Neural cell (in vitro differentiated cells): ENCODE measurements at regions not wholly inside any gene's neighbourhood (a gene's known extent, or its start where the extent isn't known, plus 50 kb on each side); places are given as distances from the start of the nearest gene placed in this dataset.

ENCODE experiments used
- H2AFZ ChIP-seq: fragments of 200-600, 300-800 bp; sonication (generic), shearing (Covaris generic); 2 replicates; pipeline ENCODE4 v1.6.0; 2014; ENCODE audit warnings: low read depth, mild to moderate bottlenecking, antibody characterized with exemption, low read length, moderate library complexity
- H3F3A ChIP-seq: fragments of 200-600 bp; shearing (Covaris generic); 2 replicates; pipeline ENCODE4 v1.6.1; 2016; ENCODE audit warnings: mild to moderate bottlenecking, moderate library complexity, mixed read lengths, antibody characterized with exemption, low read length; ENCODE audit not compliant: insufficient read depth, poor library complexity, severe bottlenecking
- H3K27ac ChIP-seq: fragments of 200-600, 300-800 bp; sonication (generic), shearing (Covaris generic); 2 replicates; pipeline ENCODE4 v1.5.1; 2014; ENCODE audit warnings: mild to moderate bottlenecking, low read length, moderate library complexity
- H3K27me3 ChIP-seq: fragments of 300-800, 200-600 bp; sonication (generic), shearing (Covaris generic); 2 replicates; pipeline ENCODE4 v1.6.0; 2014; ENCODE audit warnings: mild to moderate bottlenecking, low read depth, low read length, moderate library complexity; ENCODE audit not compliant: insufficient read depth
- H3K36me3 ChIP-seq: fragments of 300-800, 200-600 bp; sonication (generic), shearing (Covaris generic); 2 replicates; pipeline ENCODE4 v1.5.1; 2014; ENCODE audit warnings: mild to moderate bottlenecking, antibody characterized with exemption, low read length, moderate library complexity; ENCODE audit not compliant: insufficient read depth
- H3K4me2 ChIP-seq: fragments of 300-800, 200-600 bp; sonication (generic), shearing (Covaris generic); 2 replicates; pipeline ENCODE4 v1.6.0; 2014; ENCODE audit warnings: mild to moderate bottlenecking, low read length
- H3K4me3 ChIP-seq: fragments of 300-800, 200-600 bp; sonication (generic), shearing (Covaris generic); 2 replicates; pipeline ENCODE4 v1.5.1; 2014; ENCODE audit warnings: mild to moderate bottlenecking, low read length, moderate library complexity
- H3K79me2 ChIP-seq: fragments of 200-600 bp; shearing (Covaris generic); replicated peaks from 2 replicates; pipeline ENCODE4 v1.6.0; 2014; ENCODE audit warnings: mild to moderate bottlenecking, low read length, moderate library complexity; ENCODE audit not compliant: insufficient read depth
- H3K9ac ChIP-seq: fragments of 300-800, 200-600 bp; sonication (generic), shearing (Covaris generic); 2 replicates; pipeline ENCODE4 v1.6.1; 2016; ENCODE audit warnings: mild to moderate bottlenecking, low read length, mixed read lengths
- H3K9me2 ChIP-seq: fragments of 200-600 bp; shearing (Covaris generic); 2 replicates; pipeline ENCODE4 v1.6.1; 2016; ENCODE audit warnings: mild to moderate bottlenecking, low read length, mixed read lengths; ENCODE audit not compliant: insufficient read depth
- H3K9me3 ChIP-seq: fragments of 200-600, 300-800 bp; sonication (generic), shearing (Covaris generic); 2 replicates; pipeline ENCODE4 v1.6.1; 2016; ENCODE audit warnings: mild to moderate bottlenecking, mixed run types, low read length, moderate library complexity, mixed read lengths
- H4K20me1 ChIP-seq: fragments of 200-600 bp; shearing (Covaris generic); 2 replicates; pipeline ENCODE4 v1.6.1; 2016; ENCODE audit warnings: mild to moderate bottlenecking, mixed run types; ENCODE audit not compliant: insufficient read depth
- CTCF ChIP-seq: fragments of 450-650 bp; IDR thresholded peaks from 2 replicates; pipeline ENCODE4 v1.5.1; 2014; ENCODE audit warnings: antibody characterized with exemption, mild to moderate bottlenecking, moderate library complexity; ENCODE audit not compliant: poor library complexity, severe bottlenecking
- EP300 ChIP-seq: fragments of 450-650 bp; conservative IDR thresholded peaks from 2 replicates; pipeline ENCODE4 v1.6.1; 2014; ENCODE audit warnings: antibody characterized with exemption, mild to moderate bottlenecking, moderate library complexity; ENCODE audit not compliant: poor library complexity, severe bottlenecking
- EZH2 ChIP-seq: fragments of 200-600, 300-800 bp; shearing (Covaris generic), sonication (generic); IDR thresholded peaks from 2 replicates; pipeline ENCODE4 v1.6.1; 2014; ENCODE audit warnings: antibody characterized with exemption, low read length, borderline replicate concordance, mild to moderate bottlenecking; ENCODE audit not compliant: insufficient read depth, poor library complexity, severe bottlenecking
- MXI1 ChIP-seq: fragments of 450-650 bp; conservative IDR thresholded peaks from 2 replicates; pipeline ENCODE4 v1.6.1; 2014; ENCODE audit warnings: antibody characterized with exemption, mild to moderate bottlenecking; ENCODE audit not compliant: poor library complexity, severe bottlenecking
- POLR2AphosphoS5 ChIP-seq: IDR thresholded peaks from 2 replicates; pipeline ENCODE4 v1.6.1; 2012
- RAD21 ChIP-seq: fragments of 450-650 bp; conservative IDR thresholded peaks from 2 replicates; pipeline ENCODE4 v1.6.1; 2014; ENCODE audit warnings: antibody characterized with exemption, mild to moderate bottlenecking, moderate library complexity
- REST ChIP-seq: IDR thresholded peaks from 2 replicates; pipeline ENCODE4 v1.6.1; 2012; ENCODE audit warnings: borderline replicate concordance
- SMC3 ChIP-seq: fragments of 450-650 bp; conservative IDR thresholded peaks from 2 replicates; pipeline ENCODE4 v1.6.1; 2014; ENCODE audit warnings: antibody characterized with exemption, mild to moderate bottlenecking, moderate library complexity; ENCODE audit not compliant: poor library complexity
- TAF1 ChIP-seq: IDR thresholded peaks from 2 replicates; pipeline ENCODE4 v1.6.1; 2012; ENCODE audit warnings: low read depth

- no peaks in the 10 kb centered on the region for H3K36me3 ChIP-seq
- H2AFZ ChIP-seq: no peak overlapping the region
- no peak overlapping the region for H3K4me3 ChIP-seq
- no peaks in the 10 kb centered on the region for H3K27me3 ChIP-seq
- no peak overlapping the region for H3K27ac ChIP-seq
- H3K9ac ChIP-seq: no peak overlapping the region
- H3K79me2 ChIP-seq: no peaks in the 10 kb centered on the region
- no peaks in the 10 kb centered on the region for H3F3A ChIP-seq
- TF ChIP-seq POLR2AphosphoS5 (no peak), RAD21 (no peak), EP300 (no peak)
- H4K20me1 ChIP-seq: no peaks in the 10 kb centered on the region
- no peaks in the 10 kb centered on the region for H3K9me2 ChIP-seq
- H3K9me3 ChIP-seq: no peaks in the 10 kb centered on the region
- H3K4me2 ChIP-seq: no peak overlapping the region
These were observed 166.8 kb upstream of the FREM2 start for GRCh38 chr13:38520041-38520440.

DNA sequence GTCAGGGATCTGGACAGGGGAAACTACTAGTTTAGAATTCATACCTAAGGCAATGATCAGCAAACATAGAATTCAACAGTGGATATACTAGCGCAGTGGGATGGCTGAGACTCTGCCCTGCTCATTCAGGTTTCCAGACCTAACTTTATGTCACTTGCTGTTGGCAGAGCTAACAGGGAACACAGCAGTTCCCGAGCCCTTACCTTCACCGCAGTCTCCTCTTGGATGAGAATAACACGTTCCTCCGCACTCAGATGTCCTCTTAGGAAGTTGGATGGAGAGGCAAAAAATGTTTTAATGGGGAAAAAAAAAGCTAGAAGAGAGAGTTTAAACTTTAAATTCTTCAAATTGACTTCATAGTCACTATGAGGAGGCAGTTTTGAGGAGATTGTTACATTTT lies 159.7 kb upstream of the FREM2 start:
- Histone ChIP-seq H3K27me3 (no peaks in the 10 kb centered on the region), H4K20me1 (no peaks in the 10 kb centered on the region), H3K36me3 (no peaks in the 10 kb centered on the region), H3K9me2 (no peaks in the 10 kb centered on the region), H3K9me3 (no peaks in the 10 kb centered on the region), H3F3A (no peaks in the 10 kb centered on the region), H3K9ac (no peak overlapping the region), H3K4me2 (no peak overlapping the region), H3K4me3 (no peak overlapping the region), H2AFZ (no peak overlapping the region), H3K79me2 (no peaks in the 10 kb centered on the region), H3K27ac (no peak overlapping the region)
- TF ChIP-seq EZH2 (no peak), CTCF (no peak), TAF1 (no peak), SMC3 (no peak), EP300 (no peak), MXI1 (no peak), REST (no peak), RAD21 (no peak), POLR2AphosphoS5 (no peak)

GRCh38 chr13:38528986-38529385 lies 157.9 kb upstream of the FREM2 start:
- Histone ChIP-seq H3K4me2 (no peak overlapping the region), H3K9ac (no peak overlapping the region), H3K36me3 (no peaks in the 10 kb centered on the region), H3K4me3 (no peak overlapping the region), H3K27ac (no peak overlapping the region), H3K27me3 (no peaks in the 10 kb centered on the region), H4K20me1 (no peaks in the 10 kb centered on the region), H3K9me3 (no peaks in the 10 kb centered on the region), H3K79me2 (no peaks in the 10 kb centered on the region), H2AFZ (no peak overlapping the region), H3F3A (no peaks in the 10 kb centered on the region), H3K9me2 (no peaks in the 10 kb centered on the region)
- TF ChIP-seq EZH2: no peak
- no peak for TF ChIP-seq CTCF
- TF ChIP-seq REST: no peak
- no peak for TF ChIP-seq EP300
- no peak for TF ChIP-seq POLR2AphosphoS5
- TF ChIP-seq RAD21: no peak
- no peak for TF ChIP-seq SMC3
- TF ChIP-seq TAF1: no peak
- no peak for TF ChIP-seq MXI1
